Skeletal muscle cell (primary cell): ENCODE measurements at regions not wholly inside any gene's neighbourhood (a gene's known extent, or its start where the extent isn't known, plus 50 kb on each side); places are given as distances from the start of the nearest gene placed in this dataset.

Experiments
- DNase-seq: peaks from one replicate; pipeline ENCODE4 v3.0.0-alpha.2; 2010; ENCODE audit warnings: low read depth
- H3K4me3 ChIP-seq: 2 replicates; pipeline ENCODE4 v1.5.1; 2011; ENCODE audit warnings: low read depth, mild to moderate bottlenecking, control low read depth, low read length, moderate library complexity

DNA sequence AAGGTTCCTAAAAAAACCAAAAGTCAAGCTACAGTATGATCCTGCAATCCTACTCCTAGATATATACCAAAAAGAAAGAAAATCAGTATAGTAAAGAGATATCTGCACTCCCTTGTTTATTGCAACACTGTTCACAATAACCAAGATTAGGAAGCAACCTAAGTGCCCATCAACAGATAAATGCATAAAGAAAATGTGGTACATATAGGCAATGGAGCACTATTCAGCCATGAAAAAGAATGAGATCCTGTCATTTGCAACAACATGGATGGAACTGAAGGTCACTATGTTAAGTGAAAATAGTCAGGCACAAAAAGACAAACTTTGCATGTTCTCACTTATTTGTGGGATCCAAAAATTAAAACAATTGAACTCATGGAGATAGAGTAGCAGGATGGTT lies 1159.5 kb upstream of the AUTS2 start:
- no peak for DNase-seq

DNA sequence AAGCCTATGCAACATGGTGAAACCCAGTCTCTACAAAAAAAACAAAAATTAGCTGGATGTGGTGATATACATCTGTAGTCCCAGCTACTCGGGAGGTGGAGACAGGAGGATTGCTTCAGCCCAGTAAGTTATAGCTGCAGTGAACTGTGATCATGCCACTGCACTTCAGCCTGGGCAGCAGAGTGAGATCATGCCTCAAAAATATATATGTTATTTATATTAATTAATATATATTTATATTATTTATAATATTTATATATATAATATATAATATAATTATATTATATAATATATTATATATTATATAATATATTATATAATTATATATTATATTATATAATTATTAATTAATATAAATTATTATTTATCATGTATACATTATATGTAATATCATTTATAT lies 1158.4 kb upstream of the AUTS2 start:
- no peak overlapping the region for H3K4me3 ChIP-seq
- DNase-seq: no peak

More for the DNA sequence above, 1159.5 kb upstream of the AUTS2 start:
- H3K4me3 ChIP-seq: no peak overlapping the region

DNA sequence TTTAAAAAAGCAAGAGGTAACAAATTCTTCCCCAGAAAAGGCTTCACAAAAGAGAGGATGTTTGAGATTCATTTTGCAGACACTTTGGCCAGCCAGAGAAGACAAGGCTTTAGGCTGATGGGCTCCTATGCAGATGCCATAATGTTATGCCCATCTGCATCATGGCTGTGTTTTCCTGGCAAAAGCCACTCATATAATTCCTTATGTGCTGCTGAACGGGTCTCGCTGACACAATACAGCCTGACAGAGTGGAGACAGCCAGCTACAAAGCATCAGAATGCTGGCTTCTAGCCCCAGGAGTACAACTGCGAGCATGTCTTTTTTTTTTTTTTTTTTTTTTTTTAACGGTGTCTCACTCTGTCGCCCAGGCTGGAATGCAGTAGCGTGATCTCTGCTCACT lies 1157.4 kb upstream of the AUTS2 start:
- no peak for DNase-seq
- no peak overlapping the region for H3K4me3 ChIP-seq

DNA sequence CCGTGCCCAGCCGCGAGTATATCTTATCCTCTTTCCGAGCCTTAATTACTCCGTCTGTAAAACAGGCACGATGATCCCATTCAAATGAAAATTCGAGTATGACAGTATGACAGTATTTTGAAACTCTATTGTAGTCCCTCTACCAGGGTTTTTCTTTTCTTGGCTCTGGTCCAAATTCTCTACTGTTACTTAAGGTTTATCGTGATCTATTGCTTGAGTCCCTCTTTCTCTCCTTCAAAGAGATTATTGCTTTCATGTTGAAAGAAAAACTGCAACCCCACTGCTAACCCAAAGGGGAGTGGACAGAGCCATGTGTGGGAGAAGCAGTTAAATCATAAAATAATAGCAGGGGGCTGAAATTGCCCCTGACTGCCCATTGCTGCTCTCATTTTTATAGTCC lies 1156.6 kb upstream of the AUTS2 start:
- no peak for DNase-seq
- H3K4me3 ChIP-seq: no peak overlapping the region

- DNase-seq: no peak
- no peak overlapping the region for H3K4me3 ChIP-seq
These were observed 1155.2 kb upstream of the AUTS2 start for GRCh38 chr7:68442931-68443631.

DNA sequence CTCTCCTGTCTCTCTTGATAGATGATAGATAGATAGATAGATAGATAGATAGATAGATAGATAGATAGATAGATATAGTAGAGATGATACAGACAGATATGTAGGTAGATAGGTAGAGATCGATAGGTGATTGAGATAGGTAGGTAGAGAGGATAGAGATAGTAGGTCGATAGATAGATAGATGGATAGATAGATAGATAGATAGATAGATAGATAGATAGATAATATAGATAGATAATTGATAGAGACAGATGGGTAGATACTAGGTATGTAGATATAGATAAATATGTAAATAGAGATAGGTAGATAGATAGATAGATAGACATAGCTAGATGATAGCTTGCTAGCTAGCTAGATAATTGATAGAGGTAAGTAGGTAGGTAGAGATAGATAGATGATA lies 1154.2 kb upstream of the AUTS2 start:
- DNase-seq: no peak
- no peak overlapping the region for H3K4me3 ChIP-seq

- no peak for DNase-seq
- H3K4me3 ChIP-seq: no peak overlapping the region
These were observed 1153.3 kb upstream of the AUTS2 start for GRCh38 chr7:68444956-68445355.

DNA sequence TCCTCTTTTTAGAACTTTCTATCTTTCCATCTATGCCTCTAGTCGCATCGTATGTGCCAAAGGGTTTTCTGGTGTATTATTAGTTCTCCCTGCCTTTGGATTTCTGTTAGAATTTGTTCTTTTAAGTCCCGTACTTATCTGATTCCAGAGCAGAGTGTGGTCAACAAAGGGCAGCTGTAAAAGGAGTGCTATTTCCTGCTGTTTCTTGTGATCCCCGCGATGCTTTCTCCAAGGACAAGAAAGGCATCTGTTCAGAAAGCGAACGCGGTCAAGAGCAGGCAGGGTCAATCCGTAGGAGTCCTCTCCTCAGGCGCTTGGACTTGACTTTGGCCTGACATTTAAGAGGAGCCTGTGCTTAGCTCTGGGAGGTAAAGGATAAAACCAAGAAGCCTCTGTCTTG lies 1152.1 kb upstream of the AUTS2 start:
- no peak for DNase-seq
- no peak overlapping the region for H3K4me3 ChIP-seq

DNA sequence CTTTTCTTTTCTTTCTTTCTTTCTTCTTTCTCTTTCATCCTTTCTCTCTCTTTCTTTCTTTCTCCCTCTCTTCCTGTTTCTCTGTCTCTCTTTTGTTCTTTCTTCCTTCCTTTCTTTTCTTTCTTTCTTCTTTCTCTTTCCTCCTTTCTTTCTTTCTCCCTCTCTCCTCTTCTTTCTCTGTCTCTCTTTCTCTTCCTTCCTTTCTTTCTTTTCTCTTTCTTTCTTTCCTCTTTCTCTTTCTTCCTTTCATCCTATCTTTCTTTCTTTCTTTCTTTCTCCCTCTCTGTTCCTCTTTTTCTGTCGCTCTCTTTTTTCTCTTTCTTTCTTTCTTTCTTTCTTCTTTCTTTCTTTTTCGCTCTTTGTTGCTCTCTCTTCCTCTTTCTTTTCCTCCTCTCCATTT lies 1149.2 kb upstream of the AUTS2 start:
- no peak overlapping the region for H3K4me3 ChIP-seq
- no peak for DNase-seq

DNA sequence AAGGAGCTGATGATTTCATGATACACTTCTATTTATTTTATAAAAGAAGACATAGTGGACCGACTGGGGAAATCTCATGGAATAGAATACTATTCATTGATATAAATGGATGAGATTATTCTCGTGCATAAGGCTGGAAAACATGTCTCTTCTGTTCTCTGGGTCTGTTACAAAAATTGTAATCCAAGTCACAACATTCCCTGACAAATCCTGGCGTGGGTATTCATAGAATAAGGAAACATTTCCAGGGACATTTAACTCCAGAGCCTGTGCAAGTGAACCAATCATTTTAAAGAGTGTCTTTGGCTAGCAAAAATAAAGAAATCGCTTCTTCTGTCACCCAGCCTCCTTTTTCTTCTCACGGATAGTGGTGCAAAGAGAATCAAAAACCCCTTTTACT lies 1148.5 kb upstream of the AUTS2 start:
- no peak for DNase-seq
- H3K4me3 ChIP-seq: no peak overlapping the region

GRCh38 chr7:68454931-68455330 lies 1143.3 kb upstream of the AUTS2 start:
- no peak for DNase-seq
- H3K4me3 ChIP-seq: no peak overlapping the region

- DNase-seq: no peak
- no peak overlapping the region for H3K4me3 ChIP-seq
These were observed 1141.8 kb upstream of the AUTS2 start for GRCh38 chr7:68456469-68456868.

- DNase-seq: no peak
- H3K4me3 ChIP-seq: no peak overlapping the region
These were observed 1140.8 kb upstream of the AUTS2 start for GRCh38 chr7:68457481-68457880.

GRCh38 chr7:68458010-68458908 lies 1140.0 kb upstream of the AUTS2 start:
- DNase-seq: no peak
- H3K4me3 ChIP-seq: no peak overlapping the region

DNA sequence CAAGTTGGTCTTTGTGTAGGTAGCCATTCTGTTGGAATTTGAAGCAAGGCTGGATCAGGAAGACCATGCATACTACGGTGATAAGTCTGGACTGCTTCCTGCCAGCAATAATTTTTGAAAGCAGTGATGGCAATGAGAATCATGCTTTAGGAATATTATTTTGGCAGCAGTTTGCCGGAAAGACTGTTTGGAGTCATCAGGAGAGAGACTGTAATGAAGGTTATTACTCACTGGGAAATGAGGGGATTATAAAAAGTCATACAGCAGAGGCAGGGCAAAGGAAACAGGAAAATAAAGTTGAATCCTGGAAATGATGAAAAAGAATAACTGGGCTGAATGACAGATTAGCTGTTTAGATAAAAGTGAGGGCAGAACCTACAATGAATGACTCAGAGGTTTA lies 1136.8 kb upstream of the AUTS2 start:
- no peak overlapping the region for H3K4me3 ChIP-seq
- no peak for DNase-seq

GRCh38 chr7:68470836-68471435 lies 1127.3 kb upstream of the AUTS2 start:
- H3K4me3 ChIP-seq: no peak overlapping the region
- no peak for DNase-seq

- no peak for DNase-seq
- H3K4me3 ChIP-seq: no peak overlapping the region
These were observed 1125.6 kb upstream of the AUTS2 start for GRCh38 chr7:68472688-68473087.

DNA sequence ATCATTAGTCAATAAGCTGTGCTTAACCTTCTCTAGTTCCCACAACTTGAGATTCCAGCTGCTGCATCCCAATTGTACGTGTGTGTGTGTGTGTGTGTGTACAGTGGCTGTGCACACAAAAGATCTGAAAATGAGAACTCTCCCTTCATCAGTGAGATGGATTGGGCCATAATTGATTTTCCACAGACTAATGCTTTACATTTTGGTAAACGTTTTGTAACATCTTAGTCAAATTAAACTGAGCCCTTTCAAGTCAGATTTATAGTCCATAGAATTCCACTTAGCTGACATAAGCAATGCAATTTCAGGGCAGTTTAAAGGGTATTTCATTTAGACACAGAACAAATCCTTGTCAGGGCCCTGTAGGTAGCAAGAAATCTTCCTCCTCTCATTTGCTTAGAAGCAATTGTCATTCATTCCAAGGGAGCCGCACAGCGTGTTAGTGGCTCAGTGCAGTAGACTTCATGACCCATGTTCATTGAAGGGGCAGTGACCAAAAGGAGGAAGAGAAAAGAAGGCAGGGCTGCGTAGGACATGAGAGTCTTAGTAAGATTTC lies 1123.5 kb upstream of the AUTS2 start:
- no peak overlapping the region for H3K4me3 ChIP-seq
- no peak for DNase-seq

DNA sequence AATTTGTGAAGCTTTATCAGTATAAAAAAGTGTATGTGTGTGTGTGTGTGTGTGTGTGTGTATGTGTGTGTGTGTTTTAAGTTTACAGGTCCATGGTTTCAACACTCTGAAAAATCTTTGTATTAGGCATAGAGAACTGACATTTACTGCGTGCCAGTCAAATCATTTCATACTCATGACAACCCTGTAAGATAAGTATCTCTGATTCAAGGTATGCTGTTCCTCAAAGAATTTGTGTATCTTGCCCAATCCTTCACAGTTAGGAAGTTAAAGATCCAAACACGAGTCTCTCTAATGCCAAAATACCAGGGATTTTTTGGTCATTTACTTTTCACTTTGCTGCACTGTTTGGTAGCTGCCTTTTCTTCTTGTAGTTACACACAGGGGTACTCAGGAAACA lies 1121.3 kb upstream of the AUTS2 start:
- H3K4me3 ChIP-seq: no peak overlapping the region
- no peak for DNase-seq

DNA sequence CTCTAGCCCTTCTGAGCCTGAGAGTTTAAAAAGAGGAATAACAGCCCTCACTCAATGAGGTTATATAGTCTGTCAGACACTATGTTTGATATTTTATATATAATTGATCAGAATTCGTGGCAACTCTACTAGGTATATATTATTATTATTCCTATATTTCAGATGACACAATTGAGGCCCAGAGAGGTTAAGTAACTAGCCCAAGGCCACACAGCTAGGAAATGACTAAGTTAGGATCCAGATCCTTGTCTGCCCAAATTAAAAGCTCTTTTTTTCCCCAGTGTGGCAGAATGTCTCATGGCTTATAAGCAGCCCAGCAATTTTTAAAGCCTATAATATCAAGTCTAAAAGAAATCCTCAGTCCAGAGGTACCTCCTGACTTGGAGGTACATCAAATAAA lies 1119.9 kb upstream of the AUTS2 start:
- no peak for DNase-seq
- no peak overlapping the region for H3K4me3 ChIP-seq
